ENCODE measurements at regions not wholly inside any gene's neighbourhood (a gene's known extent, or its start where the extent isn't known, plus 50 kb on each side); places are given as distances from the start of the nearest gene placed in this dataset.

DNA sequence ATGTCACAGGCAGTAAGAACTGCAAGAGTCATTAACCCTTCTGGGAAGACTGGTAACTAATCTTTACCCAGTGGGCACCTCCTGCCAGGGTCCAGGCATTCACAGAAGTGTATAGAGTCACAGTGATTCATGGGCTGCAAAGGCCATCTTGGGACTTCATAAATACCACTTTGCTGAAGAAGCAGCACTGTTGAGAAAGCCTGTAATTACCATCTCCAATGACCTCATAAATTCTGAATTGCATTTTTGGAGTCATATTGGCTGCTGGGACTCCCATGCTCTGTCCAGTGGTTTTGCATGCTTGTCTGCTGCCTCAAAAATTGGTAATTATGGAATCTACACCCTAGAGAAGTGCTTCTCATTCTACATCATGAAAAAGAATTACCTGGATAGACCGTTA is 837.2 kb downstream of the NTRK3 start:
- no peak for TF ChIP-seq POLR2A (IDR thresholded peaks at IDR 0.05; ENCODE audit: low read length)
- TF ChIP-seq GATA1 (IDR thresholded peaks at IDR 0.05; ENCODE audit: low read depth, low read length): no peak
